ENCODE measurements at regions not wholly inside any gene's neighbourhood (a gene's known extent, or its start where the extent isn't known, plus 50 kb on each side); places are given as distances from the start of the nearest gene placed in this dataset.

DNA sequence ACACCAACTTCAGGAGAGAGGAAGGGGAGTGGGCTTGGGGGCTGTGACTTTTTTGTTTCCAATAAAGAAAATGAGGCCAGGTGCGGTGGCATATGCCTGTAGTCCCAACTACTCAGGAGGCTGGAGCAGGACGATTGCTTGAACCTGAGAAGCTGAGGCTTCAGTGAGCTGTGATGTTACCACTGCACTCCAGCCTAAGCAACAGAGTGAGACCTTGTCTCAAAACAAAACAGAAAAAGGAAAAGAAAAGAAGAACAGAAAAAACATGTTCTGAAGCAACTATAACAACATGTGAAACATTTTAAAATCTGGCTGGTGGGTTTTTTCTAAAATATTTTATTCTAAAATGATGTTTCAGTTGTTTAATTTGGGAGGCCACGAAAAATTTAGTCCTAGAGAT lies 554.0 kb upstream of the ZFHX3 start:
- TF ChIP-seq ZKSCAN1 (IDR thresholded peaks at IDR 0.05; ENCODE audit: low read length) = no peak
- TF ChIP-seq ZNF234 (CRISPR knock-in tag; conservative IDR thresholded peaks at IDR 0.05) = no peak
- TF ChIP-seq ZNF10 (CRISPR knock-in tag; IDR thresholded peaks at IDR 0.05; ENCODE audit: borderline replicate concordance, low read depth) = no peak
- TF ChIP-seq, protein P1, sequence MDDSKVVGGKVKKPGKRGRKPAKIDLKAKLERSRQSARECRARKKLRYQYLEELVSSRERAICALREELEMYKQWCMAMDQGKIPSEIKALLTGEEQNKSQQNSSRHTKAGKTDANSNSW (CRISPR knock-in tag; IDR thresholded peaks at IDR 0.05; ENCODE audit: borderline replicate concordance) = no peak
- TF ChIP-seq, protein P2, sequence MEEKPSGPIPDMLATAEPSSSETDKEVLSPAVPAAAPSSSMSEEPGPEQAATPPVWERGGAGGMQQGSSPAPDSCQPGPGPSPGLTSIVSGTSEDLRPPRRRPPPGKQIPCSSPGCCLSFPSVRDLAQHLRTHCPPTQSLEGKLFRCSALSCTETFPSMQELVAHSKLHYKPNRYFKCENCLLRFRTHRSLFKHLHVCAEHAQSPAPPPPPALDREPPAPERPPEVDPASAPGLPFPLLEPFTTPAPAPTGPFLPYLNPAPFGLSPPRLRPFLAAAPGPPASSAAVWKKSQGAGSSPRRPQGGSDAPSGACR (CRISPR knock-in tag; IDR thresholded peaks at IDR 0.05) = no peak

Data from HepG2 (cell line).